ENCODE measurements at regions not wholly inside any gene's neighbourhood (a gene's known extent, or its start where the extent isn't known, plus 50 kb on each side); places are given as distances from the start of the nearest gene placed in this dataset.

GRCh38 chr10:120742373-120742772 is 108.8 kb upstream of the WDR11 start:
- DNase-seq (ENCODE audit: low read depth in 1 of 2, low spot score in 1 of 2) = no peak
- in situ Hi-C loops (cut with HindIII; ENCODE audit: low pct_unique_long_range_greater_than_20kb, low sequenced_read_pairs) = no loop called here
- TF ChIP-seq JUND (IDR thresholded peaks at IDR 0.05; ENCODE audit: low read depth) = no peak

DNA sequence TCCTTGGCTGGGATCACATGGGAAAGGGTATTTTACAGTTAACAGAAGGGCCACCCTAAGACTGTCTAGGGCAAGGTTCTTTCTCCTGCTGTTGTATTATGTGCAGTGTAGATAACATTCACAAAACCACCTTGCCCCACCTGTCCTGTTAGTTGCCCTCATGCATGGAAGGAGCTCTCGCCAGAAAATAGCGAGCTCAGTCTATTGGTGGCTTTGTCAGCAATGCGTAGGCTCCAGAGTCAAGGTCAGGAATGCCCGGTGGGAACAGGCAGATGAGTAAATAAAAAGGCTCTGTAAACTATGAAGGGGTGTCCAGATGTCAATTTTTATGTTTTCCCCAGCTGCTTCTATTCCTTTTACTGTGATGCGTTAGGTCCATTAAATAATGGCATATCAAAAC is 107.1 kb upstream of the WDR11 start:
- TF ChIP-seq JUND (IDR thresholded peaks at IDR 0.05; ENCODE audit: low read depth) = no peak
- in situ Hi-C loops (cut with HindIII; ENCODE audit: low pct_unique_long_range_greater_than_20kb, low sequenced_read_pairs) = no loop called here

DNA sequence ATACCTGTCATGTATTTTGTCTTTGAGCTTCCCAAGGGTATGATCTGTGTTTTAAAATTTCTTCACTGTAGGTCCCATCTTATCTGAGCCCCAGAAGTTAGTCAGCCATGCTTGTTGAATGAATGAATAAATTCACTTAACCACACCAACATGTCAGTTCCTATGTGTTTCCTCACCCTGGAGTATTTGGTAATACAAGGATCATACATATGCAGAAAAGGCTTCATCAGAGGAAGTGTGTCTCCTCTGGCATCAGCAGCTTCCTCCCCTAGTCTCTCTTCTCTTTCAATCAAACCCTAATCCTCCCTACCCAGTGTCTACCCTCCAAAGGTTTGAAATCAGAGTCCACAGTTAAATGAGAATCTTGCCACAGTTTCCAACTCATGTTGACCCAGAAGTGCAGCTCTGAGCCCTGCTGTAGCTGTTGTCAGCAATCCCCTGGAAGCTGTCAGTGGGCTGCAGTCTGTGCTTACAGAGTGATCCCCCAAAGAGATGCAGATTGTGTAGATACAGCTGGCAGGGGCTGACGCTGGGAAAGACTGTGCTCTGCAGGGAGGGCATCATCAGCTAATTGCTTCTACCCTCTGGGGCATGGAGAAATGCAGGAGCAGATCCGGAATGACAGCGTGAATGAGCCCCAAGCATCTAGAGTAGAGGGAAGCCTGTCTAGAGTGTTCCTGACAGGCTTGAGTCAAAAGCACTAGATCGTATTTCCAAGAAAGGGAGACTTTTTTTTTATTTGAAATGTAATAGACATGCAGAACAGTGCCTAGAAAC is 105.0 kb upstream of the WDR11 start:
- in situ Hi-C loops (cut with HindIII; ENCODE audit: low pct_unique_long_range_greater_than_20kb, low sequenced_read_pairs) = no loop called here
- TF ChIP-seq JUND (IDR thresholded peaks at IDR 0.05; ENCODE audit: low read depth) = no peak
- DNase-seq (ENCODE audit: low read depth in 1 of 2, low spot score in 1 of 2) = no peak

More for the DNA sequence above, 107.1 kb upstream of the WDR11 start:
- no peak for DNase-seq (ENCODE audit: low read depth in 1 of 2, low spot score in 1 of 2)

GRCh38 chr10:120748519-120748918 is 102.6 kb upstream of the WDR11 start:
- in situ Hi-C loops (cut with HindIII; ENCODE audit: low pct_unique_long_range_greater_than_20kb, low sequenced_read_pairs) = no loop called here
- TF ChIP-seq JUND (IDR thresholded peaks at IDR 0.05; ENCODE audit: low read depth) = no peak
- DNase-seq (ENCODE audit: low read depth in 1 of 2, low spot score in 1 of 2) = no peak

DNA sequence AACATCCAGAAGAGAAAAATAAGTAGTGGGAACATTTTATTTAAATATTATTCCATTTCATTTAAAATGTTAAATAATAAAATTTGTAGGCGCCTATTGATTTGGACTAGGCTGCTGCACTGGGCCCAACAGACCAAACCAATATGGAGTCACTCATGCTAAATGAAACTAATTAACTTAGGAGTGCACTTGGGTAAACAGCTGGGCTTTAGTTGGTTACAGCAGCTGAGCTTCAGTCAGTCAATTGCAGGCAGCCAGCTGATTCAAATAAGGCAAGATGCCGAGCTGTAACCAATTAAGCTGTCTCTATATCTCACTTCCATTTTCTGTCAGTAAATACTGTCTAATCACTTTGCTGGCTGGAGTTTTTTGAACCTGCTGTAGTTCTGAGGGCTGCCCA is 102.1 kb upstream of the WDR11 start:
- in situ Hi-C loops (cut with HindIII; ENCODE audit: low pct_unique_long_range_greater_than_20kb, low sequenced_read_pairs) = no loop called here
- DNase-seq (ENCODE audit: low read depth in 1 of 2, low spot score in 1 of 2) = no peak
- TF ChIP-seq JUND (IDR thresholded peaks at IDR 0.05; ENCODE audit: low read depth) = no peak

DNA sequence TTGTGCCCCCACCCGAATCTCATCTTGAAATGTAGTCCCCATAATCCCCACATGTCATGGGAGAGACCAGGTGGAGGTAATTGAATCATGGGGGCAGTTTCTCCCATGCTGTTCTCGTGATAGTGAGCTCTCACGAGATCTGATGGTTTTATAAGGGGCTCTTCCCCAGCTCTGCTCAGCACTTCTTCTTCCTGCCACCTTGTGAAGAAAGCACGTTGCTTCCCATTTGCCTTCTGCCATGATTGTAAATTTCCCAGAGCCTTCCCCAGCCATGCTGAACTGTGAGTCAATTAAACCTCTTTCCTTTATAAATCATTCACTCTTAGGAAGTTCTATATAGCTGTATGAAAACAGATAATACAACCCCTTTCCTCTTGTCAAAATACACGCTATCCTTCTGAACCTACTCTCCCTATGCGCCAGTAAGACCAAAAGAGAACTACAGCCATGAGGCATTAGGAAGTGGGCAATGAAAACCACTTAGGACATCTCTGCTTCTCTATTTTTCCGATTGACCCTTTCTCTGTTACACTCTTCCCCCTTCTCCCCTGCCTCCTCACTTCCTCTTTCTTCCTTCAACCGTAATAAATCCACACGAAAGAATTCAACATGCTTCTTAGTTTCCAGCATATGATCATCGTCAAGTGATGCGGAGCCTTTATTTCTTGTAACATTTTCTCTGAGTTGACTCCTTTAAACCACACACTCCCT is 101.2 kb upstream of the WDR11 start:
- in situ Hi-C loops (cut with HindIII; ENCODE audit: low pct_unique_long_range_greater_than_20kb, low sequenced_read_pairs) = no loop called here
- no peak for DNase-seq (ENCODE audit: low read depth in 1 of 2, low spot score in 1 of 2)
- TF ChIP-seq JUND (IDR thresholded peaks at IDR 0.05; ENCODE audit: low read depth) = no peak

- no peak for TF ChIP-seq JUND (IDR thresholded peaks at IDR 0.05; ENCODE audit: low read depth)
- in situ Hi-C loops (cut with HindIII; ENCODE audit: low pct_unique_long_range_greater_than_20kb, low sequenced_read_pairs) = no loop called here
- no peak for DNase-seq (ENCODE audit: low read depth in 1 of 2, low spot score in 1 of 2)
Observed at GRCh38 chr10:120755771-120756170, 95.4 kb upstream of the WDR11 start.

- no peak for DNase-seq (ENCODE audit: low read depth in 1 of 2, low spot score in 1 of 2)
- in situ Hi-C loops (cut with HindIII; ENCODE audit: low pct_unique_long_range_greater_than_20kb, low sequenced_read_pairs) = no loop called here
- TF ChIP-seq JUND (IDR thresholded peaks at IDR 0.05; ENCODE audit: low read depth) = no peak
Observed at GRCh38 chr10:120760253-120760652, 90.9 kb upstream of the WDR11 start.

DNA sequence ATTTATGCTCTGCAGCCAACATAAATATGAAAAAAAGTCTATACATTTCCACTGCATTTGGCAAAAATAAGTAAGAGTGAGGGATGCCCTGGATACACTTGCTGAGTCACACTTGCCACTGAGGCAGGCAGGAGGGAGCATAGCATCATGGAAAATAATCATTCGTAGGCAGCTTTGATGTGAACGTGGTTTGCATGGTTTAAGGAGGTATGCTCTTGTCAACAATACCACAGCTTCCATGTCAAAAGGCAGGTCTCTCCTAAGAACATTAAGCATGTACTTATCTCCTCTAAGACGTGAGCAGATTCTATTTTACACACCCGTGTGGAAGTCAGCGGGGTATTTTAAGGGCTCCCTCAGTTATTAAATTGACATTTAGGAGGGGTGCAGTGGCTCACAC is 89.2 kb upstream of the WDR11 start:
- DNase-seq (ENCODE audit: low read depth in 1 of 2, low spot score in 1 of 2) = no peak
- in situ Hi-C loops (cut with HindIII; ENCODE audit: low pct_unique_long_range_greater_than_20kb, low sequenced_read_pairs) = no loop called here
- no peak for TF ChIP-seq JUND (IDR thresholded peaks at IDR 0.05; ENCODE audit: low read depth)

GRCh38 chr10:120765226-120765803 is 85.8 kb upstream of the WDR11 start:
- in situ Hi-C loops (cut with HindIII; ENCODE audit: low pct_unique_long_range_greater_than_20kb, low sequenced_read_pairs) = no loop called here
- TF ChIP-seq JUND (IDR thresholded peaks at IDR 0.05; ENCODE audit: low read depth) = no peak
- no peak for DNase-seq (ENCODE audit: low read depth in 1 of 2, low spot score in 1 of 2)

GRCh38 chr10:120768227-120768626 is 82.9 kb upstream of the WDR11 start:
- in situ Hi-C loops (cut with HindIII; ENCODE audit: low pct_unique_long_range_greater_than_20kb, low sequenced_read_pairs) = no loop called here
- no peak for DNase-seq (ENCODE audit: low read depth in 1 of 2, low spot score in 1 of 2)
- TF ChIP-seq JUND (IDR thresholded peaks at IDR 0.05; ENCODE audit: low read depth) = no peak

GRCh38 chr10:120770496-120770895 is 80.7 kb upstream of the WDR11 start:
- DNase-seq (ENCODE audit: low read depth in 1 of 2, low spot score in 1 of 2) = no peak
- TF ChIP-seq JUND (IDR thresholded peaks at IDR 0.05; ENCODE audit: low read depth) = no peak
- in situ Hi-C loops (cut with HindIII; ENCODE audit: low pct_unique_long_range_greater_than_20kb, low sequenced_read_pairs) = no loop called here

GRCh38 chr10:120776442-120776841 is 74.7 kb upstream of the WDR11 start:
- DNase-seq (ENCODE audit: low read depth in 1 of 2, low spot score in 1 of 2) = no peak
- no peak for TF ChIP-seq JUND (IDR thresholded peaks at IDR 0.05; ENCODE audit: low read depth)
- in situ Hi-C loops (cut with HindIII; ENCODE audit: low pct_unique_long_range_greater_than_20kb, low sequenced_read_pairs) = no loop called here
